Ectodermal cell (in vitro differentiated cells): ENCODE measurements at regions not wholly inside any gene's neighbourhood (a gene's known extent, or its start where the extent isn't known, plus 50 kb on each side); places are given as distances from the start of the nearest gene placed in this dataset.

Experiments
- H3K27ac ChIP-seq: 2 replicates; pipeline ENCODE4 v1.7.0; 2013; ENCODE audit warnings: mild to moderate bottlenecking, low read depth, low read length; ENCODE audit not compliant: insufficient read depth, poor library complexity, severe bottlenecking
- H3K27me3 ChIP-seq: 2 replicates; pipeline ENCODE4 v1.7.0; 2013; ENCODE audit warnings: mild to moderate bottlenecking, low read length; ENCODE audit not compliant: insufficient read depth, control insufficient read depth, poor library complexity, severe bottlenecking
- H3K36me3 ChIP-seq: one replicate; pipeline ENCODE4 v1.7.0; 2013; ENCODE audit warnings: low read length; ENCODE audit not compliant: control insufficient read depth, insufficient read depth
- H3K4me1 ChIP-seq: one replicate; pipeline ENCODE4 v1.7.0; 2013; ENCODE audit warnings: low read length; ENCODE audit not compliant: control insufficient read depth, insufficient read depth
- H3K4me3 ChIP-seq: 2 replicates; pipeline ENCODE4 v1.7.0; 2013; ENCODE audit warnings: low read depth, low read length, control low read depth; ENCODE audit not compliant: insufficient read depth
- H3K9me3 ChIP-seq: 2 replicates; pipeline ENCODE4 v1.7.0; 2013; ENCODE audit warnings: mild to moderate bottlenecking, low read length, moderate library complexity; ENCODE audit not compliant: control insufficient read depth
- WGBS, 2 experiments: methylation state at CpG; one replicate each; pipeline ENCODE4 v1.1.7; 2013; ENCODE audit warnings: missing lambda C conversion rate in 2 of 2; 5-methylcytosine and 5-hydroxymethylcytosine counted together

GRCh38 chr21:28877318-28877884 lies 115.3 kb downstream of the LTN1 start:
- Histone ChIP-seq H3K27ac (no peak overlapping the region), H3K36me3 (peaks cover 18% of the 10 kb centered on the region), H3K4me3 (no peak overlapping the region), H3K27me3 (no peaks in the 10 kb centered on the region), H3K4me1 (no peaks in the 10 kb centered on the region), H3K9me3 (no peaks in the 10 kb centered on the region)
- 100% methylated on average over 1 of the region's 1 CpG; no CpG with 5 or more reads in 1 of the 2 experiments for WGBS, 2 experiments

GRCh38 chr21:28875078-28875477 lies 117.6 kb downstream of the LTN1 start:
- WGBS, 2 experiments = 73 to 74% methylated on average over 5 of the region's 5 CpGs
- H3K36me3 ChIP-seq = peaks cover 14% of the 10 kb centered on the region

GRCh38 chr21:28872218-28872617 lies 120.5 kb downstream of the LTN1 start:
- no peak overlapping the region for H3K4me3 ChIP-seq
- no peaks in the 10 kb centered on the region for H3K27me3 ChIP-seq
- H3K4me1 ChIP-seq = no peaks in the 10 kb centered on the region
- H3K27ac ChIP-seq = no peak overlapping the region
- no peaks in the 10 kb centered on the region for H3K9me3 ChIP-seq
- peaks cover 14% of the 10 kb centered on the region for H3K36me3 ChIP-seq
- WGBS, 2 experiments = 96 to 97% methylated on average over 5 of the region's 5 CpGs

More at GRCh38 chr21:28875078-28875477, 117.6 kb downstream of the LTN1 start:
- H3K4me3 ChIP-seq = no peak overlapping the region
- H3K27ac ChIP-seq = no peak overlapping the region
- H3K9me3 ChIP-seq = no peaks in the 10 kb centered on the region
- H3K4me1 ChIP-seq = no peaks in the 10 kb centered on the region
- H3K27me3 ChIP-seq = no peaks in the 10 kb centered on the region

GRCh38 chr21:28871388-28872010 lies 121.2 kb downstream of the LTN1 start:
- 92% methylated on average over 3 of the region's 3 CpGs for WGBS, 2 experiments
- no peaks in the 10 kb centered on the region for H3K4me1 ChIP-seq
- H3K27me3 ChIP-seq = no peaks in the 10 kb centered on the region
- no peak overlapping the region for H3K27ac ChIP-seq
- peaks cover 14% of the 10 kb centered on the region for H3K36me3 ChIP-seq
- H3K9me3 ChIP-seq = no peaks in the 10 kb centered on the region
- H3K4me3 ChIP-seq = no peak overlapping the region

GRCh38 chr21:28867401-28867800 lies 125.3 kb downstream of the LTN1 start:
- Histone ChIP-seq H3K27me3 (no peaks in the 10 kb centered on the region), H3K36me3 (no peaks in the 10 kb centered on the region)
- 94% methylated on average over 2 to 3 of the region's 3 CpGs for WGBS, 2 experiments

GRCh38 chr21:28865488-28866186 lies 127.0 kb downstream of the LTN1 start:
- H3K27ac ChIP-seq = no peak overlapping the region
- H3K36me3 ChIP-seq = no peaks in the 10 kb centered on the region
- no peaks in the 10 kb centered on the region for H3K9me3 ChIP-seq
- no peak overlapping the region for H3K4me3 ChIP-seq
- no peaks in the 10 kb centered on the region for H3K4me1 ChIP-seq
- H3K27me3 ChIP-seq = no peaks in the 10 kb centered on the region
- 89 to 93% methylated on average over 5 of the region's 5 CpGs for WGBS, 2 experiments

More at GRCh38 chr21:28867401-28867800, 125.3 kb downstream of the LTN1 start:
- no peaks in the 10 kb centered on the region for H3K9me3 ChIP-seq
- H3K4me1 ChIP-seq = no peaks in the 10 kb centered on the region
- no peak overlapping the region for H3K4me3 ChIP-seq
- H3K27ac ChIP-seq = no peak overlapping the region

GRCh38 chr21:28858424-28858823 lies 134.3 kb downstream of the LTN1 start:
- Histone ChIP-seq H3K4me3 (no peak overlapping the region), H3K27ac (no peak overlapping the region), H3K9me3 (no peaks in the 10 kb centered on the region), H3K27me3 (no peaks in the 10 kb centered on the region), H3K36me3 (no peaks in the 10 kb centered on the region), H3K4me1 (no peaks in the 10 kb centered on the region)
- 93 to 96% methylated on average over 3 of the region's 3 CpGs for WGBS, 2 experiments

- H3K27ac ChIP-seq = no peak overlapping the region
- H3K9me3 ChIP-seq = no peaks in the 10 kb centered on the region
- no peak overlapping the region for H3K4me3 ChIP-seq
- 90 to 98% methylated on average over 2 of the region's 2 CpGs for WGBS, 2 experiments
- H3K36me3 ChIP-seq = no peaks in the 10 kb centered on the region
- H3K27me3 ChIP-seq = no peaks in the 10 kb centered on the region
- no peaks in the 10 kb centered on the region for H3K4me1 ChIP-seq
These were observed 134.9 kb downstream of the LTN1 start for GRCh38 chr21:28857752-28858151.

GRCh38 chr21:28856588-28857250 lies 136.0 kb downstream of the LTN1 start:
- Histone ChIP-seq H3K36me3 (no peaks in the 10 kb centered on the region), H3K27ac (no peak overlapping the region), H3K4me1 (no peaks in the 10 kb centered on the region), H3K9me3 (no peaks in the 10 kb centered on the region), H3K4me3 (no peak overlapping the region), H3K27me3 (no peaks in the 10 kb centered on the region)
- 82 to 83% methylated on average over 5 of the region's 5 CpGs for WGBS, 2 experiments

- 88 to 89% methylated on average over 5 of the region's 5 CpGs for WGBS, 2 experiments
- Histone ChIP-seq H3K27ac (no peak overlapping the region), H3K4me1 (no peaks in the 10 kb centered on the region), H3K4me3 (no peak overlapping the region), H3K36me3 (no peaks in the 10 kb centered on the region), H3K9me3 (no peaks in the 10 kb centered on the region), H3K27me3 (no peaks in the 10 kb centered on the region)
These were observed 140.0 kb downstream of the LTN1 start for GRCh38 chr21:28852706-28853105.
